ENCODE measurements at regions not wholly inside any gene's neighbourhood (a gene's known extent, or its start where the extent isn't known, plus 50 kb on each side); places are given as distances from the start of the nearest gene placed in this dataset.

DNA sequence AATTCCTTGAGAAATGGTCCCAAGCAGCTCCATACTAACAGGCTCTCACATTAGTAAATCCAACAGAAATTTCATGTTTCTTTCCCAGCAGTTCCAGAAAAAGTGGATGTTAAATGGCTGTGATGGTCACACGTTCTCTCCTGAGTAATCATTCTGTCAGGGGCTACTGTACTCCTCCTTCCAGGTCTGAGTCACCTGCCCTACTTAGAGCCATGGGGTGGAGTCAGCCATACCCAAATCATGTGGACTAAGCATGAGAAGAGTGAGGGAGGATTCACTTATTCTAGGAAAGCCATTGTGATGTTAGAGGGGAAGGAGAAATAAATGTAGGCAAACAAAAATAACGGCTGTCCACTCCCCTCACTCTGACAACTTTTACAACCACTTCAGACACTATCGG is 547.2 kb downstream of the CSNK1G3 start:
- intact Hi-C loops (cut with DNase I) = no loop called here
- DNase-seq (ENCODE audit: low spot score) = no peak

GRCh38 chr5:124057724-124058231 is 545.8 kb downstream of the CSNK1G3 start:
- no peak for DNase-seq (ENCODE audit: low spot score)
- intact Hi-C loops (cut with DNase I) = no loop called here

DNA sequence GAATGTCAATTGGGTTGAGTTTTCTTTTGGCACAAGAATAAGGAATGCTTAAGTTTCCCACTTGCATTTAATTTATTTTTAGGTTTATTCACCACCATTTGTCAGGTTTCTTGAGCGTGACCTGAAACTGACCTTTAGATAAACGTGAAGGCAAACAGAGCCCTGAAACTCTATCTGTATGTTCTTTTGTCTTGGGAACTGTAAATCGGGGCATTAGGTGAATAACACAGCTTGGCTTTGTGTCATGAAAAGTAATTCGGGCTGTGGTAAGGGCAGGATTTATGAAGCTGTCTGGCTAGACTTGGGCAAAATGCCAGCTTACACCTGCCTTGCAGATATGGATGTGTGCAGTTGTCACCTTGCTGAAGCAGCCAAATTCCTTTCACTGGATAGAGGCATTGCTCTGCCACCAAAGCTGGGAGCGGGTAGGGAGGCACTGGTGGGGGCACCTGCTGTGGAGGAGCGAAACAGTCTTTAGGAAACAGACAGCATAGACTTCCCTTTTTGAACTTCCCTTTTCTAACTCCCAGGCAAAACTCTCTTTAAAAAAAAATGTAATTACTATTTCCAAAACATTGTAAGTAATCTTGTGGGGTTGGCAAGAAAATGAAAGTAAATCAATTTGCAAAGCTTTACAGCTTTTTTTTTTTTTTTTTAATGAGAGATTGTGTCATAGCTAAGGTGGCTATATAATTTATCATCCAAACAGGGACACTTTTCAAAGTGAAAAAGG is 545.2 kb downstream of the CSNK1G3 start:
- no peak for DNase-seq (ENCODE audit: low spot score)
- intact Hi-C loops (cut with DNase I) = no loop called here

- intact Hi-C loops (cut with DNase I) = no loop called here
- DNase-seq (ENCODE audit: low spot score) = no peak
Observed at GRCh38 chr5:124056326-124056990, 544.5 kb downstream of the CSNK1G3 start.

- no peak for DNase-seq (ENCODE audit: low spot score)
- intact Hi-C loops (cut with DNase I) = no loop called here
Observed at GRCh38 chr5:124055751-124056150, 543.8 kb downstream of the CSNK1G3 start.

- intact Hi-C loops (cut with DNase I) = no loop called here
- no peak for DNase-seq (ENCODE audit: low spot score)
Observed at GRCh38 chr5:124054564-124054963, 542.6 kb downstream of the CSNK1G3 start.

DNA sequence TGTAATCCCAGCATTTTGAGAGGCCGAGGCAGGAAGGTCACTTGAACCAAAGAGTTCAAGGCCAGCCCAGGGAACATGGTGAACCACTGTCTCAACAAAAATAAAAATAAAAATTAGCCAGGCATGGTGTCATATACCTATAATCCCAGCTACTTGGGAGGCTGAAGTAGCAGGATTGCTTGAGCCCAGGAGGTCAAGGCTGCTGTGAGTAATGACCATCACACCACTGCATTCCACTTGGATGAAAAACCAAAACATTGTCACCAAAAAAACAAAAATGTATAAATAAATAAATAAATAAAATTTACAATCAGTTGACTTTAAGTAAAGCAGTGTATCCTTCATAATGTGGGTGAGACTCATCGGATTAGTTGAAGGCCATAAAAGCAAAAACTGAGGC is 541.4 kb downstream of the CSNK1G3 start:
- intact Hi-C loops (cut with DNase I) = no loop called here
- no peak for DNase-seq (ENCODE audit: low spot score)

GRCh38 chr5:124052201-124052600 is 540.2 kb downstream of the CSNK1G3 start:
- intact Hi-C loops (cut with DNase I) = no loop called here
- no peak for DNase-seq (ENCODE audit: low spot score)

- intact Hi-C loops (cut with DNase I) = no loop called here
- DNase-seq (ENCODE audit: low spot score) = no peak
Observed at GRCh38 chr5:124050120-124050770, 538.3 kb downstream of the CSNK1G3 start.

DNA sequence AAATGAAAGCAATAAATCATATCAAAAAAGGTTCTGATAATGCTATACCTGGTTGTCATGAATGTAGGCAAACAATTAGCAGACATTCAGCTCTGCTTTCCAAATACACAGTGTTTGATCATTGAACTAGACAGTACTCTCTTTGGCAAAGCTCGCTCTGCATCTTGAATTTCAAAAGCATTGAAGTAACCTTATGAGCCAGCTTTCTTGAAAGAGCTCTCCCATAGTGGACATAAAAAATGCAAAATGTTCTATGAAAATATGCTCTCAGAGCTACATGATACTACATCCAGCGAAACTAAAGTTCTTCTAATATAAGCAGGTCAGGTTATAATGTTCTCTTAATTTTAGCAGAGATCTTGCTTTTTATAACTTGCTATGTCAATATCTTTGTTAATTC is 533.4 kb downstream of the CSNK1G3 start:
- no peak for DNase-seq (ENCODE audit: low spot score)
- intact Hi-C loops (cut with DNase I) = no loop called here

DNA sequence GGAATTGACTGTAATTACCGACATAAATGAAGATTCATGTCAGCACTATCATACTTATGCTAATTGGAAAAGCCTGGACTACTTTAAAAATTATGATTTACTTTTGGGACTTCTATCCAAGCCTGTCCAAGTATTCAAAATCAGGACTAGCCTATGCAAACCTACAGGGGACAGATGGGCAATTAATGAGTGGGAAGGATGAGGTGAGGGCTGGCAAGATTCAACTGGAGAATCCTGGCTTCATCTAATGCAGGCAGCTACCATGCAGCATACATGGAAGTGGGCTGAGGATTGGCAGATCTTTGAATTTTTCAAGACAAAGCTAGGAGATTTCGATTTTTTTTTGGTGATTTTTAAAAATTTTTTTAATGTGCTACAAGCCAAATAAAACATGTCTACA is 532.6 kb downstream of the CSNK1G3 start:
- intact Hi-C loops (cut with DNase I) = no loop called here
- no peak for DNase-seq (ENCODE audit: low spot score)

- intact Hi-C loops (cut with DNase I) = no loop called here
- DNase-seq (ENCODE audit: low spot score) = no peak
Observed at GRCh38 chr5:124043456-124043855, 531.5 kb downstream of the CSNK1G3 start.

GRCh38 chr5:124040799-124041198 is 528.8 kb downstream of the CSNK1G3 start:
- DNase-seq (ENCODE audit: low spot score) = no peak
- intact Hi-C loops (cut with DNase I) = no loop called here

DNA sequence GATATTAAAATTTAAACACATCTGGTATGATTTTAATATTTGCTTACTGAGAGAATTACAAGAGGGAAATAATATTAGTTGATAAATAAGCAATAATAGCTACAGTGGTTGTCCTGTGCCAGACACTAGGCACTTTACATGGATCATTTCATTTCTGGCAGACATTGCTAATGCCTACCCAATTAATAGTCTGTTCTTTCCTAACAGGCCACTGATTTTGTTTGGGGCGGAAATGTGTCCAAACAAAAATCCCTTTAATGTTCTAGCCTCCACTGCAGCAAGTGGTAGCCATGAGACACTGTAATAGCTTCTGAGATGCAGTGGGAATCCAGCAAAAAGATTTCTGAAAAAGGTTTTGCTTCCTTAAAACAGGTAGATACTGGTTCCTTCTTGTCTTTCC is 527.4 kb downstream of the CSNK1G3 start:
- intact Hi-C loops (cut with DNase I) = no loop called here
- no peak for DNase-seq (ENCODE audit: low spot score)

- intact Hi-C loops (cut with DNase I) = no loop called here
- DNase-seq (ENCODE audit: low spot score) = no peak
Observed at GRCh38 chr5:124036786-124037185, 524.8 kb downstream of the CSNK1G3 start.

GRCh38 chr5:124034963-124035362 is 523.0 kb downstream of the CSNK1G3 start:
- DNase-seq (ENCODE audit: low spot score) = no peak
- intact Hi-C loops (cut with DNase I) = no loop called here

DNA sequence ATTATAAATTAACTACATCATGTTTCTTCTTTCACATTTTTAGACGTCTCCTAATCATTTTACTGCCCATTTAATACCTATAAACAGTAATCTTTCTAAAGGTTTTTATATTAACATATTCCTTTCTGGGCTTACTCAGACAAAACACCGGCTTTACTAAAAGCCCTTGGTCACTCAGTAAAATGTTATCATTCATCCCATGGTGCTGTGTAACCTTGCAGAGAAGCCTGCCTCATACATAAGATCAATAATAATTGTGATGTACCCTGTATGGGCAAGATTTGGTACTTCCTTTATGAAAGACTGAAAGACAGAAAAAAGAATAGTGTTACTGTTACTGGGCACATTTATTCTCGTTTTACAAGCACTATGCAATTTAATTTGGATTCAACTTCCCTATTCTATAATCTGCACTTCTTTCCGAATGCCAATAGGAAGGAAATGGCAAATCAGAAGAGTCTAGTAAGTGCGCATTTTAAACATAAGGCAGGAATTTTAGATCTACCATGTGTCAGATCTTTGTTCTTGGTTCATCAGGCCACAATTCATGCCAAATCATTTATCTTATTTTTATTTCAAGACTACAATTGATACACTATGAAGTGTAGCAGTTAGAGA is 522.2 kb downstream of the CSNK1G3 start:
- intact Hi-C loops (cut with DNase I) = no loop called here
- DNase-seq (ENCODE audit: low spot score) = no peak

DNA sequence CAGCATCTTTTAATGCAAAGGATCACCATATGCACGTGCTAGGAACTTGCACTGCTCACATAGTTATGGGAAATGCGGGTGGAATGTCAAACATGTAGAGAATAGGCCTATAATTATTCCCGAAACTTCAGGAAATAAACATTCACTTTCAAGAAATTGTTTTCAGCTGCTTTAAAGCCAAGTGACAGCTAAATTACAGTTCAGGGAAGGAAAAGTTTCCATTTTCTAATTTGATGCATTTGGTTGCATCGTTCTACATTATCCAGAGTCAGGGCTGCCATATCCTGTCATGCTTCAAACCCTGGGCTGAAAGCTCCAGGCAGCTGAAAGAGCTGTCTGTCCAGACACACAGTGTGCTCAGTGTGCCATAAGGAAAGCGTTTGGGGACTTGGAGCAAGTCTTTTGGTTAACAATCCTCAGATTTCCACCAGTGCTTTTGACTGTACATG is 518.1 kb downstream of the CSNK1G3 start:
- no peak for DNase-seq (ENCODE audit: low spot score)
- intact Hi-C loops (cut with DNase I) = no loop called here

DNA sequence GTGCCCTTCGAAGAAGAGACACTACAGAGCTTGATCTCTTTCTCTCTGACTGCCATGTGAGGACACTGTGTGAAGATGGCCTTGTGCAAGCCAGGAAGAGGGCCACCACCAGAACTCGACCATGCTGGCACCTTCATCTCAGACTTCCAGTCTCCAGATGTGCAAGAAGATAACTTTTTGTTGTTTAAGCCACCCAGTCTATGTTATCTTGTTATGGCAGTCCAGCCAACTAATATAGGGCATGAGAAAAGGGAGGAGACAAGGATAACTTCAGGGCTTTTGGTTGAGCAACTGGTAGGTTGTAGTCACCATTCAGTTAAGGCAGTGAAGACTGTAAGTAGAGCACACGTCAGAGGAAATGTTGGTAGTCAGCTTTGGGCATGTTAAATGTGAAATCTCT is 515.5 kb downstream of the CSNK1G3 start:
- intact Hi-C loops (cut with DNase I) = no loop called here
- DNase-seq (ENCODE audit: low spot score) = no peak

DNA sequence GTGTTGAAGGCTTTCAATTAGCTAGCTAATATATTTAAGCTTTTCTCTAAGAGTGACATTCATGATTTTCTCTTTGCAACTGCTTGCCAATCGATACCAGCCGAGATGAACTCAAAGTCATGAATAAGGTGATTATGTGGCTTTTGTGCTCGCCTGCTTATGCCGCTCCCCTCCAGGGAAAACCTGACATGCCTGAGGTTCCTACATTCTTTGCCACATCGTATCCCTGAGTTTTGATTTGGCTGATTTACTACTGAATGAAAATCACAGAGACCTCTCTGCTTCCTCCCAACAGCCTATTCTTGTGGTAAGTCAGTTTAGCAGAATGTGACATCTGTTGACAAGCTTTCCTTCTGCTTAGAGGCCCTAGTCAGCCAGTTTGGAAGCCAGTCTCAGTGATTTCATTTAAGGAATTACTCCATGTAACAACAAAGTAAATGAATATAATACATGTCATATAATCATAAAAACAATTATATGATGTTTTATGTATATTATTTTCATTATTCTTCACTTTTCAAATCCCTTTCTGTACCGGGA is 513.4 kb downstream of the CSNK1G3 start:
- no peak for DNase-seq (ENCODE audit: low spot score)
- intact Hi-C loops (cut with DNase I) = no loop called here
